Breast epithelium (tissue), 3 donors: ENCODE measurements at regions not wholly inside any gene's neighbourhood (a gene's known extent, or its start where the extent isn't known, plus 50 kb on each side); places are given as distances from the start of the nearest gene placed in this dataset.

Source experiments
- POLR2A ChIP-seq: fragments of 450-650 bp; IDR thresholded peaks from one replicate; pipeline ENCODE4 v1.6.1; 2016; ENCODE audit warnings: antibody characterized with exemption, mild to moderate bottlenecking, moderate library complexity
- TF ChIP-seq, protein P1 (sequence below), 3 donors: fragments of 450-650 bp; IDR thresholded peaks; one replicate each; pipeline ENCODE4 v1.5.1; 2016 to 2017; ENCODE audit warnings: antibody characterized with exemption in 3 of 3, mild to moderate bottlenecking in 3 of 3, moderate library complexity in 3 of 3

DNA sequence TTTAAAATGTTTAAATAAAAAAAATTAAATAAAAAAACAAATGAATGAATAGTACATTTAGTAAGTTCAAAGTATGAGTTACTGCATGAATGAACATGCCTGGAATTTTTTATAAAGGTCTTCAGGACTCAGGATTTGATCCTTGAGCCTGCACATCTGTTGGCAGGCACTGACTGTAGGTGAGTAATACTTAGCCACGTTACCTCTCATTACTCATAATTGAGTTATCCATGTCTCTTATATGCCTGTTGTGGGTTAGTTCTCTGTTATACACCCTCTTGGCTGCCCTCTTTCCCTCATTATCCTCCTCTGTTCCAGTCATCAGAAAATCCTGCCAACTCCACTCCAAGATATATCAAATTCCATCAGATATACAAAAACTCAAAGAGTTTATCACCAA is 276.0 kb downstream of the FBXW7 start:
- TF ChIP-seq, protein P1, sequence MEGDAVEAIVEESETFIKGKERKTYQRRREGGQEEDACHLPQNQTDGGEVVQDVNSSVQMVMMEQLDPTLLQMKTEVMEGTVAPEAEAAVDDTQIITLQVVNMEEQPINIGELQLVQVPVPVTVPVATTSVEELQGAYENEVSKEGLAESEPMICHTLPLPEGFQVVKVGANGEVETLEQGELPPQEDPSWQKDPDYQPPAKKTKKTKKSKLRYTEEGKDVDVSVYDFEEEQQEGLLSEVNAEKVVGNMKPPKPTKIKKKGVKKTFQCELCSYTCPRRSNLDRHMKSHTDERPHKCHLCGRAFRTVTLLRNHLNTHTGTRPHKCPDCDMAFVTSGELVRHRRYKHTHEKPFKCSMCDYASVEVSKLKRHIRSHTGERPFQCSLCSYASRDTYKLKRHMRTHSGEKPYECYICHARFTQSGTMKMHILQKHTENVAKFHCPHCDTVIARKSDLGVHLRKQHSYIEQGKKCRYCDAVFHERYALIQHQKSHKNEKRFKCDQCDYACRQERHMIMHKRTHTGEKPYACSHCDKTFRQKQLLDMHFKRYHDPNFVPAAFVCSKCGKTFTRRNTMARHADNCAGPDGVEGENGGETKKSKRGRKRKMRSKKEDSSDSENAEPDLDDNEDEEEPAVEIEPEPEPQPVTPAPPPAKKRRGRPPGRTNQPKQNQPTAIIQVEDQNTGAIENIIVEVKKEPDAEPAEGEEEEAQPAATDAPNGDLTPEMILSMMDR (IDR thresholded peaks at IDR 0.05) = no peak
- no peak for TF ChIP-seq POLR2A
